CD4-positive, CD25-positive, alpha-beta regulatory T cell (primary cell): ENCODE measurements at regions not wholly inside any gene's neighbourhood (a gene's known extent, or its start where the extent isn't known, plus 50 kb on each side); places are given as distances from the start of the nearest gene placed in this dataset.

Experiments used
- ATAC-seq, 2 donors: fragments of 150-1000 bp; cut with Tn5 transposase; one replicate each; pipeline ENCODE4 v1.10.0; 2021; ENCODE audit warnings: low read depth in 2 of 2, moderate number of reproducible peaks in 2 of 2, moderate library complexity in 1 of 2
- DNase-seq, 3 donors: peaks; one replicate each; pipeline versions ENCODE4 v3.0.0 to v3.0.0-alpha.2; 2012 to 2022; ENCODE audit warnings: mixed read lengths in 1 of 3
- H3K27ac ChIP-seq: one replicate; pipeline ENCODE4 v1.7.0; 2013; ENCODE audit warnings: mild to moderate bottlenecking, low read length; ENCODE audit not compliant: insufficient read depth, poor library complexity, severe bottlenecking
- H3K27me3 ChIP-seq: one replicate; pipeline ENCODE4 v1.7.0; 2013; ENCODE audit warnings: low read length; ENCODE audit not compliant: control insufficient read depth, insufficient read depth
- H3K36me3 ChIP-seq: one replicate; pipeline ENCODE4 v1.7.0; 2013; ENCODE audit warnings: mild to moderate bottlenecking, low read length, moderate library complexity; ENCODE audit not compliant: control insufficient read depth, insufficient read depth
- H3K4me1 ChIP-seq: 2 replicates; pipeline ENCODE4 v1.7.0; 2013; ENCODE audit warnings: mild to moderate bottlenecking, low read length; ENCODE audit not compliant: insufficient read depth, control insufficient read depth, poor library complexity, severe bottlenecking
- H3K4me3 ChIP-seq: one replicate; pipeline ENCODE4 v1.7.0; 2013; ENCODE audit warnings: low read depth, mild to moderate bottlenecking, low read length, moderate library complexity
- H3K9me3 ChIP-seq, 2 experiments: 1 replicate in 1 of 2; 2 replicates in 1 of 2; pipeline ENCODE4 v1.7.0; 2013; ENCODE audit warnings: low read length in 2 of 2, mild to moderate bottlenecking in 1 of 2, moderate library complexity in 1 of 2; ENCODE audit not compliant: control insufficient read depth in 2 of 2
- H3K27ac Mint-ChIP-seq, 3 donors: one replicate each; pipeline ENCODE4 v1.8.0; 2020 to 2022; ENCODE audit warnings: mild to moderate bottlenecking in 3 of 3, mixed read lengths in 3 of 3, moderate library complexity in 2 of 3
- H3K27me3 Mint-ChIP-seq: one replicate; pipeline ENCODE4 v1.8.0; 2022; ENCODE audit warnings: mild to moderate bottlenecking, mixed read lengths
- H3K36me3 Mint-ChIP-seq: one replicate; pipeline ENCODE4 v1.8.0; 2020; ENCODE audit warnings: mixed read lengths
- H3K4me1 Mint-ChIP-seq, 4 donors: one replicate each; pipeline ENCODE4 v1.8.0; 2020 to 2022; ENCODE audit warnings: mixed read lengths in 4 of 4, mild to moderate bottlenecking in 1 of 4
- H3K4me3 Mint-ChIP-seq, 4 donors: one replicate each; pipeline ENCODE4 v1.8.0; 2020 to 2022; ENCODE audit warnings: mild to moderate bottlenecking in 4 of 4, mixed read lengths in 4 of 4, moderate library complexity in 3 of 4
- H3K9me3 Mint-ChIP-seq, 7 donors: one replicate each; pipeline ENCODE4 v1.8.0; 2020 to 2022; ENCODE audit warnings: mixed read lengths in 7 of 7, mild to moderate bottlenecking in 3 of 7, moderate library complexity in 2 of 7

GRCh38 chr1:173405834-173406233 lies 71.3 kb upstream of the PRDX6 start:
- no peak overlapping the region for H3K4me3 Mint-ChIP-seq
- peaks cover 22% of the 10 kb centered on the region for H3K36me3 Mint-ChIP-seq
- peaks cover 0 to 12% (median 6%) of the 10 kb centered on the region in 4 donors for H3K4me1 Mint-ChIP-seq
- ATAC-seq (no peak), DNase-seq (no peak)
- Histone ChIP-seq H3K4me3 (no peak overlapping the region), H3K27ac (no peak overlapping the region), H3K4me1 (peaks cover 2% of the 10 kb centered on the region), H3K27me3 (no peaks in the 10 kb centered on the region), H3K36me3 (peaks cover 6% of the 10 kb centered on the region), H3K9me3 (no peaks in the 10 kb centered on the region)
- no peak overlapping the region for H3K27ac Mint-ChIP-seq
- H3K27me3 Mint-ChIP-seq, result no peaks in the 10 kb centered on the region
- H3K9me3 Mint-ChIP-seq, result no peaks in the 10 kb centered on the region

GRCh38 chr1:173406783-173407230 lies 70.3 kb upstream of the PRDX6 start:
- H3K9me3 Mint-ChIP-seq, result no peaks in the 10 kb centered on the region
- Histone ChIP-seq H3K4me1 (peaks cover 3% of the 10 kb centered on the region), H3K9me3 (no peaks in the 10 kb centered on the region), H3K27me3 (no peaks in the 10 kb centered on the region), H3K36me3 (peaks cover 6% of the 10 kb centered on the region), H3K4me3 (no peak overlapping the region), H3K27ac (no peak overlapping the region)
- H3K27me3 Mint-ChIP-seq, result no peaks in the 10 kb centered on the region
- peak overlapping the region in 2 of 4 donors; percentile 26 to 52 for H3K4me3 Mint-ChIP-seq
- DNase-seq, result peak in 1 of 3 donors; percentile 14
- peak; percentile 15 to 16 for ATAC-seq
- peaks cover 21% of the 10 kb centered on the region for H3K36me3 Mint-ChIP-seq
- peak overlapping the region in 1 of 3 donors; percentile 14 for H3K27ac Mint-ChIP-seq
- peaks cover 0 to 14% (median 5%) of the 10 kb centered on the region in 4 donors for H3K4me1 Mint-ChIP-seq

GRCh38 chr1:173407846-173408245 lies 69.3 kb upstream of the PRDX6 start:
- no peaks in the 10 kb centered on the region for H3K9me3 ChIP-seq
- no peaks in the 10 kb centered on the region for H3K27me3 ChIP-seq
- H3K4me3 ChIP-seq, result no peak overlapping the region
- no peak overlapping the region for H3K27ac ChIP-seq
- H3K4me1 ChIP-seq, result peaks cover 3% of the 10 kb centered on the region
- H3K9me3 Mint-ChIP-seq, result no peaks in the 10 kb centered on the region
- no peaks in the 10 kb centered on the region for H3K27me3 Mint-ChIP-seq
- DNase-seq (no peak), ATAC-seq (no peak)
- H3K4me1 Mint-ChIP-seq, result peaks cover 0 to 14% (median 5%) of the 10 kb centered on the region in 4 donors
- H3K36me3 ChIP-seq, result peaks cover 6% of the 10 kb centered on the region
- H3K36me3 Mint-ChIP-seq, result peaks cover 21% of the 10 kb centered on the region
- H3K27ac Mint-ChIP-seq, result no peak overlapping the region
- no peak overlapping the region for H3K4me3 Mint-ChIP-seq

- Histone ChIP-seq H3K4me1 (peaks cover 3% of the 10 kb centered on the region), H3K36me3 (peaks cover 6% of the 10 kb centered on the region), H3K4me3 (no peak overlapping the region), H3K9me3 (no peaks in the 10 kb centered on the region), H3K27ac (no peak overlapping the region), H3K27me3 (no peaks in the 10 kb centered on the region)
- peaks cover 0 to 14% (median 5%) of the 10 kb centered on the region in 4 donors for H3K4me1 Mint-ChIP-seq
- no peak overlapping the region for H3K27ac Mint-ChIP-seq
- H3K27me3 Mint-ChIP-seq, result no peaks in the 10 kb centered on the region
- peaks cover 18% of the 10 kb centered on the region for H3K36me3 Mint-ChIP-seq
- H3K9me3 Mint-ChIP-seq, result no peaks in the 10 kb centered on the region
- H3K4me3 Mint-ChIP-seq, result no peak overlapping the region
- DNase-seq (no peak), ATAC-seq (no peak)
Observed at GRCh38 chr1:173408886-173409285, 68.2 kb upstream of the PRDX6 start.

GRCh38 chr1:173409613-173410012 lies 67.5 kb upstream of the PRDX6 start:
- no peaks in the 10 kb centered on the region for H3K9me3 Mint-ChIP-seq
- H3K4me3 Mint-ChIP-seq, result no peak overlapping the region
- DNase-seq, result no peak
- ATAC-seq, result no peak
- Histone ChIP-seq H3K36me3 (peaks cover 6% of the 10 kb centered on the region), H3K4me1 (peaks cover 3% of the 10 kb centered on the region), H3K9me3 (no peaks in the 10 kb centered on the region), H3K27ac (no peak overlapping the region), H3K27me3 (no peaks in the 10 kb centered on the region), H3K4me3 (no peak overlapping the region)
- peaks cover 0 to 14% (median 7%) of the 10 kb centered on the region in 4 donors for H3K4me1 Mint-ChIP-seq
- H3K27ac Mint-ChIP-seq, result no peak overlapping the region
- H3K27me3 Mint-ChIP-seq, result no peaks in the 10 kb centered on the region
- H3K36me3 Mint-ChIP-seq, result peaks cover 19% of the 10 kb centered on the region

- Mint-ChIP-seq H3K9me3 (no peaks in the 10 kb centered on the region), H3K4me3 (no peak overlapping the region), H3K27ac (peak overlapping the region in 2 of 3 donors; percentile 51 to 71), H3K4me1 (peaks cover 0 to 14% (median 7%) of the 10 kb centered on the region in 4 donors), H3K36me3 (peaks cover 24% of the 10 kb centered on the region), H3K27me3 (no peaks in the 10 kb centered on the region)
- H3K27ac ChIP-seq, result no peak overlapping the region
- ATAC-seq (peak in 1 of 2 donors; percentile 36), DNase-seq (no peak)
- H3K4me3 ChIP-seq, result no peak overlapping the region
- H3K36me3 ChIP-seq, result peaks cover 6% of the 10 kb centered on the region
- H3K4me1 ChIP-seq, result peaks cover 3% of the 10 kb centered on the region
- H3K27me3 ChIP-seq, result no peaks in the 10 kb centered on the region
- no peaks in the 10 kb centered on the region for H3K9me3 ChIP-seq
Observed at GRCh38 chr1:173410133-173410793, 66.9 kb upstream of the PRDX6 start.

GRCh38 chr1:173410794-173411236 lies 66.3 kb upstream of the PRDX6 start:
- Histone ChIP-seq H3K4me3 (no peak overlapping the region), H3K36me3 (peaks cover 11% of the 10 kb centered on the region), H3K4me1 (peaks cover 3% of the 10 kb centered on the region), H3K9me3 (no peaks in the 10 kb centered on the region), H3K27me3 (no peaks in the 10 kb centered on the region), H3K27ac (no peak overlapping the region)
- no peaks in the 10 kb centered on the region for H3K9me3 Mint-ChIP-seq
- peaks cover 0 to 14% (median 7%) of the 10 kb centered on the region in 4 donors for H3K4me1 Mint-ChIP-seq
- ATAC-seq (no peak), DNase-seq (peak in 1 of 3 donors; percentile 18)
- H3K36me3 Mint-ChIP-seq, result peaks cover 30% of the 10 kb centered on the region
- no peak overlapping the region for H3K4me3 Mint-ChIP-seq
- no peaks in the 10 kb centered on the region for H3K27me3 Mint-ChIP-seq
- H3K27ac Mint-ChIP-seq, result peak overlapping the region in 2 of 3 donors; percentile 71 to 76
